NCI-H1048 (cell line): ENCODE measurements at regions not wholly inside any gene's neighbourhood (a gene's known extent, or its start where the extent isn't known, plus 50 kb on each side); places are given as distances from the start of the nearest gene placed in this dataset.
A peak's percentile ranks its signal among the peaks of the same experiment; 100 is the strongest.
"Not testable (repeated sequence)": the region's sequence is repeated elsewhere in the genome, so short reads cannot be mapped to it uniquely, and the experiment has no call there.

ENCODE experiments used
- DNase-seq: peaks from one replicate; lab custom pipeline; 2025; lab: John Stamatoyannopoulos, UW

GRCh38 chr7:124152859-124153692 is 120.2 kb upstream of the TMEM229A start:
- DNase-seq, result no peak

- DNase-seq, result no peak
These were observed 104.8 kb upstream of the TMEM229A start for GRCh38 chr7:124137664-124138063.

- no peak for DNase-seq
These were observed 91.3 kb upstream of the TMEM229A start for GRCh38 chr7:124124201-124124600.

GRCh38 chr7:124120911-124121310 is 88.0 kb upstream of the TMEM229A start:
- DNase-seq, result no peak

GRCh38 chr7:124113045-124113444 is 80.2 kb upstream of the TMEM229A start:
- no peak for DNase-seq

- DNase-seq, result no peak
These were observed 73.7 kb upstream of the TMEM229A start for GRCh38 chr7:124106575-124106974.

- DNase-seq, result no peak
These were observed 68.4 kb upstream of the TMEM229A start for GRCh38 chr7:124101173-124101768.

- no peak for DNase-seq
These were observed 67.3 kb upstream of the TMEM229A start for GRCh38 chr7:124100190-124100589.

GRCh38 chr7:124099585-124099984 is 66.7 kb upstream of the TMEM229A start:
- not testable (repeated sequence) for DNase-seq

GRCh38 chr7:124089621-124090020 is 56.8 kb upstream of the TMEM229A start:
- no peak for DNase-seq

- DNase-seq, result no peak
These were observed 55.7 kb upstream of the TMEM229A start for GRCh38 chr7:124088590-124088989.

GRCh38 chr7:124086843-124087242 is 54.0 kb upstream of the TMEM229A start:
- DNase-seq, result no peak

- peak; percentile 60 for DNase-seq
These were observed 52.3 kb upstream of the TMEM229A start for GRCh38 chr7:124085179-124085578.

- DNase-seq, result no peak
These were observed 51.2 kb upstream of the TMEM229A start for GRCh38 chr7:124084024-124084423.
